ENCODE measurements at regions not wholly inside any gene's neighbourhood (a gene's known extent, or its start where the extent isn't known, plus 50 kb on each side); places are given as distances from the start of the nearest gene placed in this dataset.
"Not testable (repeated sequence)": the region's sequence is repeated elsewhere in the genome, so short reads cannot be mapped to it uniquely, and the experiment has no call there.

- not testable (repeated sequence) for H3K4me1 ChIP-seq (ENCODE audit: control insufficient read depth in 2 of 2, insufficient read depth in 2 of 2, low read length in 1 of 2); H3K9me3 ChIP-seq (ENCODE audit: control insufficient read depth in 2 of 2, insufficient read depth in 1 of 2, low read depth in 1 of 2, low read length in 1 of 2); H3K27ac ChIP-seq (ENCODE audit: low read depth in 2 of 2, low read length in 1 of 2); H3K36me3 ChIP-seq (ENCODE audit: control insufficient read depth in 2 of 2, insufficient read depth in 2 of 2, low read length in 1 of 2); H3K27me3 ChIP-seq (ENCODE audit: control insufficient read depth in 1 of 2, insufficient read depth in 2 of 2, low read length in 2 of 2); H3K4me3 ChIP-seq (ENCODE audit: low read depth in 1 of 2, low read length in 2 of 2)
- 55 to 65% methylated on average over 9 of the region's 9 CpGs for WGBS, 2 donors
Observed at GRCh38 chr17:21781666-21782024, 89.3 kb downstream of the KCNJ18 start.

- not testable (repeated sequence) for H3K27ac ChIP-seq (ENCODE audit: low read depth in 2 of 2, low read length in 1 of 2); H3K4me1 ChIP-seq (ENCODE audit: control insufficient read depth in 2 of 2, insufficient read depth in 2 of 2, low read length in 1 of 2); H3K9me3 ChIP-seq (ENCODE audit: control insufficient read depth in 2 of 2, insufficient read depth in 1 of 2, low read depth in 1 of 2, low read length in 1 of 2); H3K27me3 ChIP-seq (ENCODE audit: control insufficient read depth in 1 of 2, insufficient read depth in 2 of 2, low read length in 2 of 2); H3K4me3 ChIP-seq (ENCODE audit: low read depth in 1 of 2, low read length in 2 of 2); H3K36me3 ChIP-seq (ENCODE audit: control insufficient read depth in 2 of 2, insufficient read depth in 2 of 2, low read length in 1 of 2)
- WGBS, 2 donors = 76 to 87% methylated on average over 5 to 9 of the region's 9 CpGs
Observed at GRCh38 chr17:21782107-21782506, 89.8 kb downstream of the KCNJ18 start.

- H3K4me1 ChIP-seq (ENCODE audit: control insufficient read depth in 2 of 2, insufficient read depth in 2 of 2, low read length in 1 of 2); H3K36me3 ChIP-seq (ENCODE audit: control insufficient read depth in 2 of 2, insufficient read depth in 2 of 2, low read length in 1 of 2); H3K27me3 ChIP-seq (ENCODE audit: control insufficient read depth in 1 of 2, insufficient read depth in 2 of 2, low read length in 2 of 2); H3K27ac ChIP-seq (ENCODE audit: low read depth in 2 of 2, low read length in 1 of 2); H3K4me3 ChIP-seq (ENCODE audit: low read depth in 1 of 2, low read length in 2 of 2); H3K9me3 ChIP-seq (ENCODE audit: control insufficient read depth in 2 of 2, insufficient read depth in 1 of 2, low read depth in 1 of 2, low read length in 1 of 2): not testable (repeated sequence)
- WGBS, 2 donors = 81 to 82% methylated on average over 6 of the region's 6 CpGs
Observed at GRCh38 chr17:21782604-21783003, 90.3 kb downstream of the KCNJ18 start.

GRCh38 chr17:21783017-21783416 is 90.7 kb downstream of the KCNJ18 start:
- H3K4me1 ChIP-seq (ENCODE audit: control insufficient read depth in 2 of 2, insufficient read depth in 2 of 2, low read length in 1 of 2); H3K27me3 ChIP-seq (ENCODE audit: control insufficient read depth in 1 of 2, insufficient read depth in 2 of 2, low read length in 2 of 2); H3K27ac ChIP-seq (ENCODE audit: low read depth in 2 of 2, low read length in 1 of 2); H3K9me3 ChIP-seq (ENCODE audit: control insufficient read depth in 2 of 2, insufficient read depth in 1 of 2, low read depth in 1 of 2, low read length in 1 of 2); H3K36me3 ChIP-seq (ENCODE audit: control insufficient read depth in 2 of 2, insufficient read depth in 2 of 2, low read length in 1 of 2); H3K4me3 ChIP-seq (ENCODE audit: low read depth in 1 of 2, low read length in 2 of 2): not testable (repeated sequence)
- WGBS, 2 donors = 77 to 88% methylated on average over 8 of the region's 8 CpGs

GRCh38 chr17:21814272-21814671 is 121.9 kb downstream of the KCNJ18 start:
- not testable (repeated sequence) for H3K4me3 ChIP-seq (ENCODE audit: low read depth in 1 of 2, low read length in 2 of 2); H3K27me3 ChIP-seq (ENCODE audit: control insufficient read depth in 1 of 2, insufficient read depth in 2 of 2, low read length in 2 of 2); H3K4me1 ChIP-seq (ENCODE audit: control insufficient read depth in 2 of 2, insufficient read depth in 2 of 2, low read length in 1 of 2); H3K27ac ChIP-seq (ENCODE audit: low read depth in 2 of 2, low read length in 1 of 2); H3K9me3 ChIP-seq (ENCODE audit: control insufficient read depth in 2 of 2, insufficient read depth in 1 of 2, low read depth in 1 of 2, low read length in 1 of 2); H3K36me3 ChIP-seq (ENCODE audit: control insufficient read depth in 2 of 2, insufficient read depth in 2 of 2, low read length in 1 of 2)
- 86% methylated on average over 9 of the region's 9 CpGs for WGBS, 2 donors

GRCh38 chr17:21814776-21815175 is 122.5 kb downstream of the KCNJ18 start:
- no peak overlapping the region for H3K27ac ChIP-seq (ENCODE audit: low read depth in 2 of 2, low read length in 1 of 2)
- no peak overlapping the region for H3K4me3 ChIP-seq (ENCODE audit: low read depth in 1 of 2, low read length in 2 of 2)
- H3K27me3 ChIP-seq (ENCODE audit: control insufficient read depth in 1 of 2, insufficient read depth in 2 of 2, low read length in 2 of 2) = no peaks in the 10 kb centered on the region
- no peaks in the 10 kb centered on the region for H3K36me3 ChIP-seq (ENCODE audit: control insufficient read depth in 2 of 2, insufficient read depth in 2 of 2, low read length in 1 of 2)
- 88 to 90% methylated on average over 9 of the region's 9 CpGs for WGBS, 2 donors
- H3K4me1 ChIP-seq (ENCODE audit: control insufficient read depth in 2 of 2, insufficient read depth in 2 of 2, low read length in 1 of 2) = no peaks in the 10 kb centered on the region
- no peaks in the 10 kb centered on the region for H3K9me3 ChIP-seq (ENCODE audit: control insufficient read depth in 2 of 2, insufficient read depth in 1 of 2, low read depth in 1 of 2, low read length in 1 of 2)

- no peaks in the 10 kb centered on the region for H3K4me1 ChIP-seq (ENCODE audit: control insufficient read depth in 2 of 2, insufficient read depth in 2 of 2, low read length in 1 of 2)
- H3K27me3 ChIP-seq (ENCODE audit: control insufficient read depth in 1 of 2, insufficient read depth in 2 of 2, low read length in 2 of 2) = no peaks in the 10 kb centered on the region
- no peak overlapping the region for H3K27ac ChIP-seq (ENCODE audit: low read depth in 2 of 2, low read length in 1 of 2)
- no peaks in the 10 kb centered on the region for H3K9me3 ChIP-seq (ENCODE audit: control insufficient read depth in 2 of 2, insufficient read depth in 1 of 2, low read depth in 1 of 2, low read length in 1 of 2)
- no peaks in the 10 kb centered on the region for H3K36me3 ChIP-seq (ENCODE audit: control insufficient read depth in 2 of 2, insufficient read depth in 2 of 2, low read length in 1 of 2)
- WGBS, 2 donors = 81 to 83% methylated on average over 11 of the region's 11 CpGs
- H3K4me3 ChIP-seq (ENCODE audit: low read depth in 1 of 2, low read length in 2 of 2) = no peak overlapping the region
Observed at GRCh38 chr17:21815352-21816063, 123.2 kb downstream of the KCNJ18 start.

GRCh38 chr17:21816592-21817567 is 124.6 kb downstream of the KCNJ18 start:
- Histone ChIP-seq H3K27me3 (ENCODE audit: control insufficient read depth in 1 of 2, insufficient read depth in 2 of 2, low read length in 2 of 2) (no peaks in the 10 kb centered on the region), H3K4me1 (ENCODE audit: control insufficient read depth in 2 of 2, insufficient read depth in 2 of 2, low read length in 1 of 2) (no peaks in the 10 kb centered on the region), H3K9me3 (ENCODE audit: control insufficient read depth in 2 of 2, insufficient read depth in 1 of 2, low read depth in 1 of 2, low read length in 1 of 2) (no peaks in the 10 kb centered on the region), H3K27ac (ENCODE audit: low read depth in 2 of 2, low read length in 1 of 2) (no peak overlapping the region), H3K4me3 (ENCODE audit: low read depth in 1 of 2, low read length in 2 of 2) (no peak overlapping the region), H3K36me3 (ENCODE audit: control insufficient read depth in 2 of 2, insufficient read depth in 2 of 2, low read length in 1 of 2) (no peaks in the 10 kb centered on the region)
- 75 to 78% methylated on average over 15 of the region's 15 CpGs for WGBS, 2 donors

GRCh38 chr17:21817791-21818364 is 125.6 kb downstream of the KCNJ18 start:
- Histone ChIP-seq H3K36me3 (ENCODE audit: control insufficient read depth in 2 of 2, insufficient read depth in 2 of 2, low read length in 1 of 2) (no peaks in the 10 kb centered on the region), H3K4me3 (ENCODE audit: low read depth in 1 of 2, low read length in 2 of 2) (no peak overlapping the region), H3K9me3 (ENCODE audit: control insufficient read depth in 2 of 2, insufficient read depth in 1 of 2, low read depth in 1 of 2, low read length in 1 of 2) (no peaks in the 10 kb centered on the region), H3K4me1 (ENCODE audit: control insufficient read depth in 2 of 2, insufficient read depth in 2 of 2, low read length in 1 of 2) (no peaks in the 10 kb centered on the region), H3K27ac (ENCODE audit: low read depth in 2 of 2, low read length in 1 of 2) (no peak overlapping the region), H3K27me3 (ENCODE audit: control insufficient read depth in 1 of 2, insufficient read depth in 2 of 2, low read length in 2 of 2) (no peaks in the 10 kb centered on the region)
- 80 to 82% methylated on average over 7 of the region's 7 CpGs for WGBS, 2 donors

Measured in esophagus (tissue), 2 donors.